ENCODE measurements at regions not wholly inside any gene's neighbourhood (a gene's known extent, or its start where the extent isn't known, plus 50 kb on each side); places are given as distances from the start of the nearest gene placed in this dataset.

GRCh38 chr6:119575721-119576120 lies 226.2 kb upstream of the MAN1A1 start (continued):
- no peak for TF ChIP-seq ATF3 (IDR thresholded peaks at IDR 0.05; ENCODE audit: insufficient read depth, low read depth, low read length)
- TF ChIP-seq HDAC2 (IDR thresholded peaks at IDR 0.05; ENCODE audit: borderline replicate concordance in 1 of 2, low read depth in 2 of 2, low read length in 2 of 2), result no peak
- TF ChIP-seq RBBP5 (IDR thresholded peaks at IDR 0.05; ENCODE audit: borderline replicate concordance, low read depth, low read length), result no peak
- TF ChIP-seq RXRA (IDR thresholded peaks at IDR 0.05; ENCODE audit: insufficient read depth, low read depth, low read length), result no peak
- no peak for TF ChIP-seq POLR2A (IDR thresholded peaks at IDR 0.05; ENCODE audit: control extremely low read depth in 1 of 2, low read depth in 2 of 2, low read length in 2 of 2)
- no peak for TF ChIP-seq SIX5 (IDR thresholded peaks at IDR 0.05; ENCODE audit: low read depth, low read length)
